Endothelial cell of umbilical vein (primary cell): ENCODE measurements at regions not wholly inside any gene's neighbourhood (a gene's known extent, or its start where the extent isn't known, plus 50 kb on each side); places are given as distances from the start of the nearest gene placed in this dataset.
A peak's percentile ranks its signal among the peaks of the same experiment; 100 is the strongest.

Experiments
- BruUV-seq: library from RNA; stranded (reverse); fragments of 400-500 nt; replicated peaks from 2 replicates; lab custom pipeline; 2021; lab: Mats Ljungman, UMichigan
- CTCF ChIA-PET: fragments of 300-600, 350-600 bp; sonication (Branson Sonifier 250); formaldehyde crosslinking; loops from one replicate; lab custom pipeline; 2021; ENCODE audit warnings: antibody characterized with exemption, inconsistent platforms; lab: Charles Lee
- POLR2A ChIA-PET: fragments of 300-600, 350-600 bp; sonication (Branson Sonifier 250); formaldehyde crosslinking; loops from one replicate; lab custom pipeline; 2021; ENCODE audit warnings: antibody characterized with exemption, inconsistent platforms; lab: Charles Lee
- DNase-seq: peaks from one replicate; pipeline ENCODE4 v3.0.0-alpha.2; 2011; ENCODE audit warnings: low read depth, low spot score
- FAIRE-seq: peaks from 2 replicates; lab custom pipeline; 2011; peaks lifted over from hg19 to GRCh38; lab: Jason Lieb, UNC
- H2AFZ ChIP-seq: 2 replicates; pipeline ENCODE4 v1.6.0; 2012; ENCODE audit warnings: low read depth, low read length, control low read depth, inconsistent platforms
- H3K27ac ChIP-seq: 2 replicates; pipeline ENCODE4 v1.5.1; 2011; ENCODE audit warnings: low read depth, mild to moderate bottlenecking, control low read depth, low read length, moderate library complexity; ENCODE audit not compliant: insufficient read depth
- H3K27me3 ChIP-seq, 2 experiments: 2 replicates each; pipeline versions ENCODE4 v1.6.0 to v1.6.1; 2011; ENCODE audit warnings: low read length in 2 of 2, mixed read lengths in 1 of 2; ENCODE audit not compliant: control insufficient read depth in 2 of 2, insufficient read depth in 2 of 2
- H3K36me3 ChIP-seq, 2 experiments: 2 replicates in 1 of 2; 3 replicates in 1 of 2; pipeline ENCODE4 v1.5.1; 2011; ENCODE audit warnings: low read length in 2 of 2, mild to moderate bottlenecking in 1 of 2, moderate library complexity in 1 of 2; ENCODE audit not compliant: control insufficient read depth in 2 of 2, insufficient read depth in 2 of 2; ENCODE audit errors: extremely low read depth in 1 of 2
- H3K4me1 ChIP-seq: 3 replicates; pipeline ENCODE4 v1.5.1; 2011; ENCODE audit warnings: mild to moderate bottlenecking, low read length; ENCODE audit not compliant: control insufficient read depth, insufficient read depth; ENCODE audit errors: extremely low read depth
- H3K4me2 ChIP-seq: 2 replicates; pipeline ENCODE4 v1.6.1; 2011; ENCODE audit warnings: low read length, control low read depth, mixed read lengths; ENCODE audit not compliant: insufficient read depth
- H3K4me3 ChIP-seq, 3 experiments: fragments of 200-600 bp in 1 of 3; sonication (generic), shearing (Covaris generic) in 1 of 3; replicated peaks in 1 of 3; 2 replicates each; pipeline ENCODE4 v1.5.1; 2011 to 2016; ENCODE audit warnings: control low read depth in 3 of 3, low read length in 3 of 3, mild to moderate bottlenecking in 2 of 3, inconsistent platforms in 1 of 3, low read depth in 1 of 3, moderate library complexity in 1 of 3; ENCODE audit not compliant: insufficient read depth in 1 of 3
- H3K79me2 ChIP-seq: 2 replicates; pipeline ENCODE4 v1.6.0; 2012; ENCODE audit warnings: low read length, inconsistent platforms; ENCODE audit not compliant: control insufficient read depth, insufficient read depth
- H3K9ac ChIP-seq: replicated peaks from 2 replicates; pipeline ENCODE3; 2011; ENCODE audit warnings: low read length, control low read depth; ENCODE audit not compliant: insufficient read depth; ENCODE audit errors: extremely low read depth
- H3K9me1 ChIP-seq: replicated peaks from 3 replicates; pipeline ENCODE4 v1.6.0; 2011; ENCODE audit warnings: mild to moderate bottlenecking, low read length; ENCODE audit not compliant: control insufficient read depth, insufficient read depth; ENCODE audit errors: extremely low read depth
- H3K9me3 ChIP-seq: replicated peaks from 2 replicates; pipeline ENCODE4 v1.5.1; 2012; ENCODE audit warnings: low read length, inconsistent platforms; ENCODE audit not compliant: control insufficient read depth, insufficient read depth
- H4K20me1 ChIP-seq: replicated peaks from 2 replicates; pipeline ENCODE3; 2011; ENCODE audit warnings: mild to moderate bottlenecking, low read length; ENCODE audit not compliant: control insufficient read depth, insufficient read depth; ENCODE audit errors: extremely low read depth
- FOS ChIP-seq: IDR thresholded peaks from 2 replicates; pipeline ENCODE4 v1.6.1; 2011; ENCODE audit warnings: mild to moderate bottlenecking, low read length, moderate library complexity, borderline replicate concordance; ENCODE audit not compliant: insufficient read depth
- dilution Hi-C: fragments of 300-500 bp; cut with MboI; formaldehyde crosslinking; loops from one replicate; pipeline ENCODE4 v1.15.0; 2019; ENCODE audit warnings: low sequenced_read_pairs; ENCODE audit not compliant: extremely low pct_ligation_motif_present
- intact Hi-C: fragments of 100-400 bp; cut with micrococcal nuclease; formaldehyde crosslinking; loops from one replicate; pipeline ENCODE4 v1.10.0; 2022
- TF ChIP-seq, protein P1 (sequence below), 2 donors: IDR thresholded peaks; 1 replicate in 1 of 2; 2 replicates in 1 of 2; pipeline ENCODE4 v1.5.1; 2011; ENCODE audit warnings: low read length in 2 of 2, mild to moderate bottlenecking in 2 of 2, moderate library complexity in 2 of 2, control low read depth in 1 of 2, inconsistent platforms in 1 of 2, low read depth in 1 of 2; ENCODE audit not compliant: insufficient read depth in 1 of 2; ENCODE audit errors: extremely low read depth in 1 of 2

DNA sequence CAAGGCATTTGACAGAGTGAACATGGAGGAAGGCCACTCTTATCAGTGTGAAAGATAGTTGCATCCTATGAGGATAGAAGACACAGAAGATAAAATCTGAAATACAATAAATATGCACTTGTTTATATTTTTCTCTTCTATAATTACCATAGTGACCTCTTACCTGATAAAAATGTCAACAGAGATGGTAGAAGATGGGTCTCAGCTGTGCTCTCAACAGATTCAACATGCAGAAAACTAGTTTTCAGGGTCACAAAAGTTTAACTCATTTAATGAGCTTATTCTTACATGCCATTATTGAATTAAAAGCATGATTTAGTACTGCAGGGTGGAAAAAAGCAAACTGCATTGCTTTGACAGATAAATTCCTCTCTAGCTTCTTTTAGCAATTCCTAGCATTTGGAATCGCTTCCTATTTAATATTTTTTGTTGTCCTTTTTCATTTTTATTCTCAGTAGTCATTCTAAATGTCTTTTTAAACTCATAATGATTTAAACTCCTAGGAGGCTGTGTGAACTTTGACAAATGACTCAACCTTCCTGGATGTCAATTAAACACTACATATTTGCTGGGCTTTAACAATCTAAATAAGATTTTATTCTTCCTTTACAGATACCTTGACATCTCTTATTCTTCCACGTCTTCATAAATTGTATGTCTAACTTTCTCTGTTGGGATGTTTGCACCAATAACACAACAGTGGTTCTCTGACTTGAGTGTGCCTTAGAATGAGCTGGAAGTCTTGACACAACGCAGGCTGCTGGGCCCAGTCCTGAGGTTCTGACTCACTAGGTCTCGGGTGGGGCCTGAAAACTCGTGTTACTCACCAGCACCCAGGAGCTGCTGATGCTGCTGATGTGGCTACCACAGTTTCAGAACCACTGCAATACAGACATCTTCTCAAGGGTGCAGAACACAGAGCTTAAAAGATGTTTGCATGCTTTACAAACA is 565.5 kb upstream of the IGFBP3 start:
- H3K79me2 ChIP-seq = no peaks in the 10 kb centered on the region
- DNase-seq = peak; percentile 38

More for the DNA sequence above, 565.5 kb upstream of the IGFBP3 start:
- dilution Hi-C loops = no loop called here
- H3K4me2 ChIP-seq = no peak overlapping the region
- no peaks in the 10 kb centered on the region for H4K20me1 ChIP-seq
- H3K9ac ChIP-seq = no peak overlapping the region
- no peak overlapping the region for H2AFZ ChIP-seq
- FAIRE-seq = peak; percentile 37
- H3K27ac ChIP-seq = no peak overlapping the region
- no peak overlapping the region for H3K4me3 ChIP-seq
- peaks cover 3% of the 10 kb centered on the region for H3K4me1 ChIP-seq
- intact Hi-C loops = no loop called here
- no peaks in the 10 kb centered on the region for H3K27me3 ChIP-seq
- ChIA-PET POLR2A (no interaction called here), CTCF (interaction anchor here (0.8 to 1.1 kb wide), 2 partner anchors 30 to 160 kb away, joined by 3 read pairs; no protein-coding TSS in a partner anchor)
- no peaks in the 10 kb centered on the region for H3K36me3 ChIP-seq
- no peaks in the 10 kb centered on the region for H3K9me1 ChIP-seq
- BruUV-seq = no TSS peak
- TF ChIP-seq, protein P1, sequence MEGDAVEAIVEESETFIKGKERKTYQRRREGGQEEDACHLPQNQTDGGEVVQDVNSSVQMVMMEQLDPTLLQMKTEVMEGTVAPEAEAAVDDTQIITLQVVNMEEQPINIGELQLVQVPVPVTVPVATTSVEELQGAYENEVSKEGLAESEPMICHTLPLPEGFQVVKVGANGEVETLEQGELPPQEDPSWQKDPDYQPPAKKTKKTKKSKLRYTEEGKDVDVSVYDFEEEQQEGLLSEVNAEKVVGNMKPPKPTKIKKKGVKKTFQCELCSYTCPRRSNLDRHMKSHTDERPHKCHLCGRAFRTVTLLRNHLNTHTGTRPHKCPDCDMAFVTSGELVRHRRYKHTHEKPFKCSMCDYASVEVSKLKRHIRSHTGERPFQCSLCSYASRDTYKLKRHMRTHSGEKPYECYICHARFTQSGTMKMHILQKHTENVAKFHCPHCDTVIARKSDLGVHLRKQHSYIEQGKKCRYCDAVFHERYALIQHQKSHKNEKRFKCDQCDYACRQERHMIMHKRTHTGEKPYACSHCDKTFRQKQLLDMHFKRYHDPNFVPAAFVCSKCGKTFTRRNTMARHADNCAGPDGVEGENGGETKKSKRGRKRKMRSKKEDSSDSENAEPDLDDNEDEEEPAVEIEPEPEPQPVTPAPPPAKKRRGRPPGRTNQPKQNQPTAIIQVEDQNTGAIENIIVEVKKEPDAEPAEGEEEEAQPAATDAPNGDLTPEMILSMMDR (IDR thresholded peaks at IDR 0.05; ENCODE audit: extremely low read depth in 1 of 2, insufficient read depth in 1 of 2, low read depth in 1 of 2, low read length in 2 of 2) = no peak
- peak; percentile 23 for TF ChIP-seq FOS
- no peaks in the 10 kb centered on the region for H3K9me3 ChIP-seq
